Stromal cell of bone marrow (primary cell): ENCODE measurements at regions not wholly inside any gene's neighbourhood (a gene's known extent, or its start where the extent isn't known, plus 50 kb on each side); places are given as distances from the start of the nearest gene placed in this dataset.

ENCODE experiments used
- DNase-seq: peaks from one replicate; pipeline ENCODE4 v3.0.0-alpha.2; 2012; ENCODE audit warnings: low read depth

GRCh38 chr2:180061085-180061484 is 54.0 kb upstream of the CWC22 start:
- no peak for DNase-seq

DNA sequence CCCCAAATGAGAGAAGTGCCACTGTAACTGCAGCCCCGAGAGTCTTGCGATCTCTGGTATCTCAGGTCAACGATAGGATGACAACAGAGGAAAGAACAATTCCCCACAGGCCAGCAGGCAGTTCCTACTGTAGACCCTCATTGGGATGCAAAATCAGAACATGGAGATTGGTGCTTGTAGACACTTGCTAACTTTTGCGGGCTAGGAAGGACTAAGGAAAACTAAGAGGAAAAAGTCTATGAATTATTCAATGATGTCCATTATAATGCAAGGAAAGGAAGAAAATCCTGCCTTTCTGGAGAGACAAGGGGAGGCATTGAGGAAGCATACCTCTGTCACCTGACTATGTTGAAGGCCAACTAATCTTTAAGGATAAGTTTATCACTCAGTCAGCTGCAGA is 51.9 kb upstream of the CWC22 start:
- DNase-seq, result no peak

DNA sequence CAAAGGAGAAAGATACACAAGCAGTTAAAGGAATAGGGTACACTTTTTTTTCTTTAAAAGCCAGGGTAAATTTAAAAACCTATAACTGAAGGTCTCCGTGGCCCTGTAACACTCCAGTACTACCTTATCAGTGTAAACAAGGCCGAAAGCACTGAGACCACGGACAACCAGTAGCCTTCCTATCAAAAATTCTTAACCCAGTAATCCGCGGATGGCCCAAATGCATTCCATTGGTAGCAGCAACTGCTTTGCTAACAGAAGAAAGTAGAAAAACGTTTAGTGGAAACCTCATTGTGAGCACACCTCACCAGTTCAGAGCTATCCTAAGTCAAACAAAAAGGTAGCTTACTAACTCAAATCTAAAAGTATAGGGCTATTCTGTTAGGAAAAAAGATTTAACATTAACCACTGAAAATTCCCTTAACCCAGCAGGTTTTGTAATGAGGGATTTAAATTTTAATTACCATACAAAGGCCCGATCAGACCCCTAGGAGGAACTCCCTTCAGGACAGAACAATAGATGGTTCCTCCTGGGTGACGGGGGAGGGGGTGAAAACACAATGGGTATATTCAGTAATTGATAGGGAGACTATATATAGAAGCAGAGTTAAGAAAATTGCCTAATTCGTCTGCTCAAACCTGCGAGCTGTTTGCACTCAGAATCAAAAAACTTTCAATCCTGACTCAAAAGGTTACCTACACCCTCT is 50.8 kb upstream of the CWC22 start:
- no peak for DNase-seq
